ENCODE measurements at regions not wholly inside any gene's neighbourhood (a gene's known extent, or its start where the extent isn't known, plus 50 kb on each side); places are given as distances from the start of the nearest gene placed in this dataset.

GRCh38 chr11:22974251-22974650 lies 114.0 kb upstream of the CCDC179 start:
- WGBS = 89% methylated on average over 3 of the region's 3 CpGs

DNA sequence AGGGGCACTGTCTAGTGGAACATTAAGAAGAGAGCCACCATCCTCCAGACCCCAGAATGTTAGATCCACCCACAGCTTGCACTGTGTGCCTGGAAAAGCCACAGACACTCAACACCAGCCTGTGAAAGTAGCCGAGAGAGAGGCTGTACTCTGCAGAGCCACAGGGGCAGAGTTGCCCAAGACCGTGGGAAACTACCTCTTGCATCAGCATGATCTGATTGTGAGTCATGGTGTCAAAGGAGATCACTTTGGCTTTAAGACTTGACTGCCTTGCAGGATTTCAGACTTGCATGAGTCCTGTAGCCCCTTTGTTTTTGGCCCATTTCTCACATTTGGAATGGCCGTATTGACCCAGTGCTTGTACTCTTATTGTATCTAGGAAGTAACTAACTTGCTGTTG lies 115.9 kb upstream of the CCDC179 start:
- no peak overlapping the region for H3K4me3 ChIP-seq
- TF ChIP-seq POLR2AphosphoS5 (IDR thresholded peaks at IDR 0.05) = no peak
- TF ChIP-seq POLR2A (IDR thresholded peaks at IDR 0.05) = no peak
- TF ChIP-seq EP300 (IDR thresholded peaks at IDR 0.05) = no peak
- no peak for TF ChIP-seq CTCF (IDR thresholded peaks at IDR 0.05)
- no peak overlapping the region for H3K27ac ChIP-seq
- no peaks in the 10 kb centered on the region for H3K4me1 ChIP-seq
- no peaks in the 10 kb centered on the region for H3K9me3 ChIP-seq
- DNase-seq (ENCODE audit: low spot score in 2 of 2) = no peak
- H3K27me3 ChIP-seq = no peaks in the 10 kb centered on the region
- 95% methylated on average over 2 of the region's 3 CpGs for WGBS
- H3K36me3 ChIP-seq = no peaks in the 10 kb centered on the region

More at GRCh38 chr11:22974251-22974650, 114.0 kb upstream of the CCDC179 start:
- Histone ChIP-seq H3K27me3 (no peaks in the 10 kb centered on the region), H3K4me3 (no peak overlapping the region), H3K9me3 (no peaks in the 10 kb centered on the region), H3K27ac (no peak overlapping the region), H3K4me1 (no peaks in the 10 kb centered on the region), H3K36me3 (no peaks in the 10 kb centered on the region)
- DNase-seq (ENCODE audit: low spot score in 2 of 2) = no peak
- TF ChIP-seq POLR2A (IDR thresholded peaks at IDR 0.05) (no peak), CTCF (IDR thresholded peaks at IDR 0.05) (no peak), POLR2AphosphoS5 (IDR thresholded peaks at IDR 0.05) (no peak), EP300 (IDR thresholded peaks at IDR 0.05) (no peak)

DNA sequence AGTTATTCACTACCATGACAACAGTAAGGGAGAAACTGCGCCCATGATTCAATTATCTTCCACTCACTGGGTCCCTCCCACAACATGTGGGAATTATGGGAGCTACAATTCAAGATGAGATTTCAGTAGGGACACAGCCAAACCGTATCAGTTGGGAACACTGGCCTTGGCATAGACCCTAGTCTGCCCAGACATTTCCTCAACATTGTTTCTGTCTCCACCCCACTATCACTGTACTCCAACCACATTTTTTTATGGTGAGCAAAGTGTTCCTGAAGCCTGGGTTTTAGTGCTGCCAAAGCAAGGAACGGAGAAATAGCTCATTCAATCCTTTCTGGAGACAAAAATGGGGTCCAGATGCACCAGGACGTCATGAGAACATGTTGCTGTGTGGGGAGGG lies 122.6 kb upstream of the CCDC179 start:
- Histone ChIP-seq H3K27ac (no peak overlapping the region), H3K4me1 (no peaks in the 10 kb centered on the region), H3K9me3 (no peaks in the 10 kb centered on the region), H3K4me3 (no peak overlapping the region), H3K27me3 (no peaks in the 10 kb centered on the region), H3K36me3 (no peaks in the 10 kb centered on the region)
- WGBS = 44% methylated on average over 4 of the region's 4 CpGs
- DNase-seq (ENCODE audit: low spot score in 2 of 2) = no peak
- TF ChIP-seq POLR2A (IDR thresholded peaks at IDR 0.05) (no peak), POLR2AphosphoS5 (IDR thresholded peaks at IDR 0.05) (no peak), EP300 (IDR thresholded peaks at IDR 0.05) (no peak), CTCF (IDR thresholded peaks at IDR 0.05) (no peak)

DNA sequence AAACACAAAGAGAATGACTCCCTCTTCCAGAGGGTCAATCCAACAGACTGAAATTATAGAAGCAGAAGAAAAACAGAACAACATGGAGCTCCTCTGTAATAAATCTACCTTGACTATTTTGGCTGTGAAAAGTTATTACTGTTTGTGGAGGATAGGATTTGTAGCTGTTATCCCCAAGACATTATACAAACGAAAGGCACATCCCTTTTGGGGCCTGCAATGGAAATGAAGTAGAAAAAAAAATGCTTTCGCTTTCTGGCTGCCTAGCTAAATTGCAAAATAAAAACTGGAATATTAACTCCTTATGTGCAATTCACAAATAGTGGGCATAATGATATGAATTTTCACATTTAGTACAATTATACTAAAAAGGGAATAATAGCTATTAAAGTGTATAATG lies 123.8 kb upstream of the CCDC179 start:
- Histone ChIP-seq H3K9me3 (no peaks in the 10 kb centered on the region), H3K36me3 (no peaks in the 10 kb centered on the region), H3K4me3 (no peak overlapping the region), H3K27ac (no peak overlapping the region), H3K27me3 (no peaks in the 10 kb centered on the region), H3K4me1 (no peaks in the 10 kb centered on the region)
- WGBS = 31% methylated on average over 2 of the region's 2 CpGs
- no peak for DNase-seq (ENCODE audit: low spot score in 2 of 2)
- TF ChIP-seq CTCF (IDR thresholded peaks at IDR 0.05) (no peak), POLR2A (IDR thresholded peaks at IDR 0.05) (no peak), EP300 (IDR thresholded peaks at IDR 0.05) (no peak)

DNA sequence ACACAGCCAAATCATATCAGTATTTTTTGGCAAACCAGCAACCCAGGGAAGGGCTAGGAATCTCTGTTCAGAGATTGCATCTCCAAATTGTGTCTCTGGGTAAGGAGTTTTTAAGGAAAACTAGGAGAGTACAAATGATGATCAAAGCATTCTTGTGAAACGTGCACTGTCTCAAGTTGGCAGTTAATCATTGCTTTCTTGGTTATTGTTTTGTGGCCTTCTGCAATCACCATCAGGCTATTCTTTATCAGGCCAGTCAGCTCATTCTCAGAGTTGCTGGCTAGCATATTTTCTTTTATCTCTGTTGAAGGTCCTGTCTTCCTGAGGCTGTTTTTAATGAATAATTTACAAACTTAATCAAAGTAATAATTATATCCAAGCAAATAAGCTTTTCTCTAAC lies 129.1 kb upstream of the CCDC179 start:
- Histone ChIP-seq H3K27ac (no peak overlapping the region), H3K4me1 (no peaks in the 10 kb centered on the region), H3K9me3 (peaks cover 7% of the 10 kb centered on the region), H3K4me3 (no peak overlapping the region), H3K36me3 (no peaks in the 10 kb centered on the region), H3K27me3 (no peaks in the 10 kb centered on the region)
- no peak for DNase-seq (ENCODE audit: low spot score in 2 of 2)
- TF ChIP-seq EP300 (IDR thresholded peaks at IDR 0.05) = no peak
- TF ChIP-seq POLR2AphosphoS5 (IDR thresholded peaks at IDR 0.05) = no peak
- no peak for TF ChIP-seq POLR2A (IDR thresholded peaks at IDR 0.05)
- no peak for TF ChIP-seq CTCF (IDR thresholded peaks at IDR 0.05)
- WGBS = 30% methylated on average over 1 of the region's 1 CpG

Measured in suprapubic skin (tissue), 4 donors.